Ectodermal cell (in vitro differentiated cells): ENCODE measurements at regions not wholly inside any gene's neighbourhood (a gene's known extent, or its start where the extent isn't known, plus 50 kb on each side); places are given as distances from the start of the nearest gene placed in this dataset.
"Not testable (repeated sequence)": the region's sequence is repeated elsewhere in the genome, so short reads cannot be mapped to it uniquely, and the experiment has no call there.

Source experiments
- H3K27ac ChIP-seq: 2 replicates; pipeline ENCODE4 v1.7.0; 2013; ENCODE audit warnings: mild to moderate bottlenecking, low read depth, low read length; ENCODE audit not compliant: insufficient read depth, poor library complexity, severe bottlenecking
- H3K27me3 ChIP-seq: 2 replicates; pipeline ENCODE4 v1.7.0; 2013; ENCODE audit warnings: mild to moderate bottlenecking, low read length; ENCODE audit not compliant: insufficient read depth, control insufficient read depth, poor library complexity, severe bottlenecking
- H3K36me3 ChIP-seq: one replicate; pipeline ENCODE4 v1.7.0; 2013; ENCODE audit warnings: low read length; ENCODE audit not compliant: control insufficient read depth, insufficient read depth
- H3K4me1 ChIP-seq: one replicate; pipeline ENCODE4 v1.7.0; 2013; ENCODE audit warnings: low read length; ENCODE audit not compliant: control insufficient read depth, insufficient read depth
- H3K4me3 ChIP-seq: 2 replicates; pipeline ENCODE4 v1.7.0; 2013; ENCODE audit warnings: low read depth, low read length, control low read depth; ENCODE audit not compliant: insufficient read depth
- H3K9me3 ChIP-seq: 2 replicates; pipeline ENCODE4 v1.7.0; 2013; ENCODE audit warnings: mild to moderate bottlenecking, low read length, moderate library complexity; ENCODE audit not compliant: control insufficient read depth
- WGBS, 2 experiments: methylation state at CpG; one replicate each; pipeline ENCODE4 v1.1.7; 2013; ENCODE audit warnings: missing lambda C conversion rate in 2 of 2; 5-methylcytosine and 5-hydroxymethylcytosine counted together

DNA sequence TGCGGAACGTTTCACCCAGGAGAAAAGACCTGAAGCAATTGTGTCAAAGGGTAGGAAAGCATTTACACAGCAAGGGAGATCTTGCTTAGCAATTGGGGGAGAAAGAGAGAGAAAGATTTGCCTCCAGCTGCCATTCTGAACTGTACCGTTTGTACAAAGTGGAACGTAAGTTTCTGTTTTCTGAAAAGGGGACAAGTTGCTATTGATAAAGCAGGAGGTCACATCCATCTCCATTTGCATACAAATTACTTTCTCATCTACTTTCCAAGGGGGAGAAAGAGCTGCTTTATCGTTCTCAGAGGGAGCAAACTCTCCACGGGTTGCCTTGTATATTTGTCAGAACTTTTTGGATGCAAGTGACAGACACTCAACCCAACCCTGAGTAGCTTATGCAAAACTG, 92.0 kb upstream of the CARD11 start:
- Histone ChIP-seq H3K36me3 (no peaks in the 10 kb centered on the region), H3K27ac (no peak overlapping the region), H3K4me1 (peaks cover 8% of the 10 kb centered on the region)

DNA sequence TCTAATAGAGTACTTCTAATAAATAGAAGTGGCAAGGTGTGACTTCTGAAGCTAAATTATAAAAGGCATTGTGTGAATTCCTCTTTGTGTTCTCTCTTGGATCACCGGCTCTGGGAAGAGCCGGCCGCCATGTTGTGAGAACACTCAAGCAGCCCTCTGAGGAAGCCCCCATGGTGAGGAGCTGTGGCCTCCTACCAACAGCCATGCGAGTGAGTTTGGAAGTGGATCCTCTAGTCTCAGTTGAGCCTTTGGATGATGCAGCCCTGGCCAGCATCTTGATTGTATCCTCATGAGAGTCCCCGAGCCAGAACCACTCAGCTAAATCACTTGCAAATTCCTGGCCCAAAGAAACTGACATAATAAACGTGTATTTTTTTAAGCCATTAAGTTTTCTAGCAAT, 94.5 kb upstream of the CARD11 start:
- Histone ChIP-seq H3K4me3 (no peak overlapping the region), H3K9me3 (no peaks in the 10 kb centered on the region), H3K36me3 (no peaks in the 10 kb centered on the region), H3K27ac (no peak overlapping the region), H3K27me3 (no peaks in the 10 kb centered on the region), H3K4me1 (peaks cover 8% of the 10 kb centered on the region)
- WGBS, 2 experiments: 94 to 97% methylated on average over 6 of the region's 6 CpGs

More for the DNA sequence above, 92.0 kb upstream of the CARD11 start:
- H3K9me3 ChIP-seq: no peaks in the 10 kb centered on the region
- no peaks in the 10 kb centered on the region for H3K27me3 ChIP-seq
- H3K4me3 ChIP-seq: no peak overlapping the region
- WGBS, 2 experiments: 42 to 58% methylated on average over 5 to 6 of the region's 6 CpGs

DNA sequence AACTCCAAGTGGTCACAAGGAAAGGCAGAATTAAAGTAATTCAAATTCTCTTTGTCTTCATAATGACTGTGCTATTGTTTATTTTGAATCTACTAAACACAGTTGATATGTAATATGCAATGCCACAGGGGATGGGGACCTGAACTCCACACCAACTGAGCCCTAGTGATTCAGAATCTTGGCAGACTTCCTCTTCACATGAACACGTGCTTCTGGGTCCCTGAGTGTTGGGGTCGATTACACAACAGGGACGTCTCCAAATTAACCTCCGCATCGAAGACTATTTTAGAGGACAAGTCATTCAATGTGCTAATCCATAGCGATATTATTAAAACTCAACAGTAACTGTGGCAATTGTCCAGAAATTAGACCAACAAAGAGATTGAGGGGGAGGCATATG, 95.3 kb upstream of the CARD11 start:
- WGBS, 2 experiments: 93 to 96% methylated on average over 6 of the region's 6 CpGs
- no peak overlapping the region for H3K4me3 ChIP-seq
- H3K27ac ChIP-seq: no peak overlapping the region
- no peaks in the 10 kb centered on the region for H3K27me3 ChIP-seq
- H3K4me1 ChIP-seq: peaks cover 8% of the 10 kb centered on the region
- no peaks in the 10 kb centered on the region for H3K9me3 ChIP-seq
- no peaks in the 10 kb centered on the region for H3K36me3 ChIP-seq

DNA sequence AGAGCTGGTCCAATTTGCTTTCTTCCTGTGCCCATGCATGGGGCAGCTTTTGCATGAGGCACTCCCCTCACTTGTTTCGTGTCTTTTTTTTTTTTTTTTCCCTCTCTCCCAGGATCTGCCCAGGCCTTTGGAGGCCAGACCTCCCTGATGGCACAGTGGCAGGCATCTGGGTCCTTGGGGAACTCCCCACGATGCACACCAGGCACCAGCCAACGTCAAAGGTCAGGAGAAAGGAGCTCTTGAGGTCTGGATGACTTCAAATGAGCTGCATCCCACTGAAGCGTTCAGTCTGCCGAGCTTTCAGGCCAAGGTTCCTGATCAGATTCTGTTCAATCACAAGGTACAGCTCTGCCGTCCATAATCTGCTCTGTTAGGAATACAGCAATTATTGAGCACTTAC, 97.2 kb upstream of the CARD11 start:
- H3K27me3 ChIP-seq: no peaks in the 10 kb centered on the region
- no peaks in the 10 kb centered on the region for H3K36me3 ChIP-seq
- no peaks in the 10 kb centered on the region for H3K9me3 ChIP-seq
- H3K4me3 ChIP-seq: no peak overlapping the region
- no peak overlapping the region for H3K27ac ChIP-seq
- WGBS, 2 experiments: 71 to 73% methylated on average over 6 of the region's 6 CpGs
- no peaks in the 10 kb centered on the region for H3K4me1 ChIP-seq

DNA sequence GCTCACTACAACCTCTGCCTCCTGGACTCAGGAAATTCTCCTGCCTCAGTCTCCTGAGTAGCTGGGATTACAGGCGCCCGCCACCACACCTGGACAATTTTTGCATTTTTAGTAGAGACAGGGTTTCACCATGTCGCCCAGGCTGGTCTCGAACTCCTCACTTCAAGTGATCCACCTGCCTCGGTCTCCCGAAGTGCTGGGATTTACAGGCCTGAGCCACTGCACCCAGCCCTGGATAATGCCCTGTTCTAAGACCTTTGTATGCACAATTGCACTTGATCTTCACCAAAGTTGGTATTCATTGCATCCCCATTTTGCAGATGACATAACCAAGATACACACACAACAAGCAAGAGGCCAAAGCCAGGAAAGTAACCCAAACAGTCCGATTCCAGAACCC, 97.7 kb upstream of the CARD11 start:
- Histone ChIP-seq H3K27me3 (no peaks in the 10 kb centered on the region), H3K27ac (no peak overlapping the region), H3K4me1 (no peaks in the 10 kb centered on the region), H3K4me3 (no peak overlapping the region), H3K9me3 (no peaks in the 10 kb centered on the region), H3K36me3 (no peaks in the 10 kb centered on the region)
- WGBS, 2 experiments: 94 to 95% methylated on average over 6 of the region's 7 CpGs

DNA sequence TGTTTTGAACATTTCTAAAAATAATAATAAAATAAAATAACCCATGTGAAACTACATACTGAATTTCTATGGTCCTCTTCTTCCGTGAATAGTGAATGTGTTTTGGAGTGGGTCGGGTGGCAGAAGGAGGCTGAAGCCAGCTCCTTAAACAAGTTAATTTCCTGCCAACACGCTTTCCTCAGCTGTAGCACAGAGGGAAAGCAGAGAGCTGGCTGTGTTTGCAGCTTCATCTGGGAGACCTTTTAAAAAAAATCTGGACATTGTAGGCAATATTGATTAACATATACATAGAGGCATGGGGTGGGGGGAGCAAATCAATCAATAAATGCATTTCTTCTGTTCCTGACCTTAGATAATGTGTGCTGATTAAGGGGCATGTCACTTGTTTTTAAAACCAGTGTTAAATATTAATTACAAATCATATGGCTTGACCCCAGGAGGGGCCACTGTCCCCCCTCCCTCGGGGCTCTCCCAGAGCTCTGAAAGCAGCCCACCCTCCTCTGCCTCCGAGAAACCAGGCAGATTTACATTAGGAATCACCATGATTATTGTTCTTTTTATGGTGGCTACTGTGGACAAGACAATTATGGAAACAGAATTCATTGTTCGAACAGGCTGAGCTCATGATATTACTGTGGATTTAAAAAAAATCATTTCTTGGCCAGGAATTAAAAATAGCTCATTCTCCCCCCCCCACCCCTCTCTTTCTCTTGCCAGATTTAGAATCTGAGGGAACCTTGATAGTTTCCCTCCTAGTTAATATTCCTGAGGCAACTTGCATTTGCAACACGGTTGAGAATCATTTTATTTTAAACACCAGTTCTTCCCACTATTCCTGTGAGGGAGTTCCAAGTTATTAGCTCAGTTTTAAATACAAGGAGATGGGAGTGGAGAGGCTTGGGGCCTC, 100.5 kb upstream of the CARD11 start:
- Histone ChIP-seq H3K27me3 (no peaks in the 10 kb centered on the region), H3K9me3 (no peaks in the 10 kb centered on the region), H3K4me1 (no peaks in the 10 kb centered on the region), H3K27ac (no peak overlapping the region), H3K4me3 (no peak overlapping the region), H3K36me3 (no peaks in the 10 kb centered on the region)
- 82 to 86% methylated on average over 7 of the region's 7 CpGs for WGBS, 2 experiments

DNA sequence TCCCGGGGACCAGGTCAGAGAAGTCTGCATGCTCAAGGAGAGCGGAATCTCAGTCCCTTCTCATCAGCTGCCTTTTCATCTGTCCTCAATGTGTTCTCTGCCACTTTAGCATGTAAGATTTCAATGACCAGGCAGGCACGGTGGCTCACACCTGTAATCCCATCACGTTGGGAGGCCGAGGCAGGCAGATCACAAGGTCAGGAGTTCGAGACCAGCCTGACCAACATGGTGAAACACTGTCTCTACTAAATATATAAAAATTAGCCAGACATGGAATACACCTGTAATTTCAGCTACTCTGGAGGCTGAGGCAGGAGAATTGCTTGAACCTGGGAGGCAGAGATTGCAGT, 101.1 kb upstream of the CARD11 start:
- not testable (repeated sequence) for H3K9me3 ChIP-seq, H3K27me3 ChIP-seq, H3K4me3 ChIP-seq, H3K27ac ChIP-seq, H3K36me3 ChIP-seq, H3K4me1 ChIP-seq
- 88 to 94% methylated on average over 6 of the region's 6 CpGs for WGBS, 2 experiments

DNA sequence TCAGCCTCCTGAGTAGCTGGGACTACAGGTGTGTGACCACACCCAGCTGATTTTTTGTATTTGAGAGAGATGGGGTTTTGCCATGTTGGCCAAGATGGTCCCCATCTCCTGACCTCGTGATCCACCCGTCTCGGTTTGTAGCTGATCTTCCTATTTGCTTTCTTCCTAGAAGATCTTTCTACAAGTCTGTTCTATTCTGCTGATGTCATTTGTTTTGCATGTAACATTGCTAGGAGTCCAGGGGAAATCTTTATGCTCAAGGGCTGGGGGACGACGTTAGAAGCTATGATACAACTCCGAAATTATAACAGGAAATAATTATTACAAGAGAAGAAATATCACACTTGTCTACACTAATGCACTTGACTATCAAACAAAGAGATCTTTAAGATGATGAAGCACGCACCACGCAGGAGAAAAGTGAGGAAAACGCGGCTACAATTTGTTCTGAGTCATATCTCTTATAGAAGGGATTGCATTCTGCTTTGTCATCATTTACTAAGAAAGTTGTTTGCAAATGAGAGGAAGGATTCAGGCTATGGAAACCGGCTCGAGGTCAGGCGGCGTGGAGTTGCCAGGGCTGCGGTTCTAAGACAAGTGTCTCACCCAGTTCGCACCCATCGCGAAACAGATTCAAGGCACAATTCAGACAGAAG, 103.0 kb upstream of the CARD11 start:
- no peak overlapping the region for H3K27ac ChIP-seq
- H3K9me3 ChIP-seq: no peaks in the 10 kb centered on the region
- 92 to 93% methylated on average over 18 of the region's 18 CpGs for WGBS, 2 experiments
- H3K4me1 ChIP-seq: no peaks in the 10 kb centered on the region
- H3K27me3 ChIP-seq: no peaks in the 10 kb centered on the region
- no peaks in the 10 kb centered on the region for H3K36me3 ChIP-seq
- H3K4me3 ChIP-seq: no peak overlapping the region

DNA sequence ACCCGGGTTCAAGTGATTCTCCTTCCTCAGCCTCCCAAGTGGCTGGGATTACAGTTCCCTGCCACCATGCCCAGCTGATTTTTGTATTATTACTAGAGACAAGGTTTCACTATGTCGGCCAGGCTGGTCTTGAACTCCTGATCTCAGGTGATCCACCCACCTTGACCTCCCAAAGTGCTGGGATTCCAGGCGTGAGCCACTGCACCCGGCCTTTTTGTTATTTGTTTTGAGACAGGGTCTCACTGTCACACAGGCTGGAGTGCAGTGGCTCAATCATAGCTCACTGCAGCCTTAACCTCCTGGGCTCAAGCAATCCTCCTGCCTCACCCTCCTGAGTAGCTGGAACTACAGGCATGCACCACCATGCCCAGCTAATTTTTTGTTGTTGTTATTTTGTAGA, 104.8 kb upstream of the CARD11 start:
- not testable (repeated sequence) for H3K36me3 ChIP-seq, H3K4me1 ChIP-seq, H3K9me3 ChIP-seq, H3K27ac ChIP-seq, H3K27me3 ChIP-seq, H3K4me3 ChIP-seq
- 45 to 48% methylated on average over 4 of the region's 4 CpGs for WGBS, 2 experiments

DNA sequence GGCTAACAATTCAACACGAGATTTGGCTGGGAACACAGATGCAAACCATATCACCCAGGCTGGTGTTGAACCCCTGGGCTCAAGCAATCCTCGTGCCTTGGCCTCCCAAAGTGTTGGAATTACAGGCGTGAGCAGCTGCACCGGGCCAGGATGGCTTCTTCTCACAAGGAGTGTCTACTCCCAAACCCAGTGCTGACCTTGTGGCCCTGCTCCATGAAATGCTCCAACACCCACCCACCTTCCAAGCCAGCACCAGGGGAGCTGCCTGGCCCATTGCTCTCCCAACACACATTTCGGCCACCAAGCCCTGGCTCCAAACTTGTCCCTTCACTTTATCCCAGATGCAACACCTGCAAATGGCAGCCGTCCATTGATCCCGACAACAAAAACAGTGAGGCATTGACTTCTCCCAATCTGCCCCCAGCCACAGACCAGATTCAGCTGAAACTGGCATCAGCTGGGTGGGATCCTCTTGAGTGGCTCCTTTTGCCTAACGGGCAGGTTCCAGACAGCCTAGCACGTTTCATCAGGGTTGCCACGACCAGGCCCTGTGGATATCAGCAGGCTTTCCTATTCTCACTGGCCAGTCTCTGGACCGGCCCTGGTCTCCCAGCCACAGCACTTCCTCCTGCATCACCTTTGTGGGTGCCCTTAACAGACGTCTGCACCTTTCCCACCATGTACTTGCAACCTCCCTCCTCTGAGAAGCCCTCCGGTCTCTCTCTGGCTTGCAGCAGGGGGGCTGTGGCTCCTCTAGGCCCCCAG, 105.7 kb upstream of the CARD11 start:
- Histone ChIP-seq H3K4me1 (no peaks in the 10 kb centered on the region), H3K9me3 (no peaks in the 10 kb centered on the region), H3K27ac (no peak overlapping the region), H3K27me3 (no peaks in the 10 kb centered on the region), H3K4me3 (no peak overlapping the region), H3K36me3 (no peaks in the 10 kb centered on the region)
- 83% methylated on average over 13 of the region's 13 CpGs for WGBS, 2 experiments
